ENCODE measurements at regions not wholly inside any gene's neighbourhood (a gene's known extent, or its start where the extent isn't known, plus 50 kb on each side); places are given as distances from the start of the nearest gene placed in this dataset.
"Not testable (repeated sequence)": the region's sequence is repeated elsewhere in the genome, so short reads cannot be mapped to it uniquely, and the experiment has no call there.

DNA sequence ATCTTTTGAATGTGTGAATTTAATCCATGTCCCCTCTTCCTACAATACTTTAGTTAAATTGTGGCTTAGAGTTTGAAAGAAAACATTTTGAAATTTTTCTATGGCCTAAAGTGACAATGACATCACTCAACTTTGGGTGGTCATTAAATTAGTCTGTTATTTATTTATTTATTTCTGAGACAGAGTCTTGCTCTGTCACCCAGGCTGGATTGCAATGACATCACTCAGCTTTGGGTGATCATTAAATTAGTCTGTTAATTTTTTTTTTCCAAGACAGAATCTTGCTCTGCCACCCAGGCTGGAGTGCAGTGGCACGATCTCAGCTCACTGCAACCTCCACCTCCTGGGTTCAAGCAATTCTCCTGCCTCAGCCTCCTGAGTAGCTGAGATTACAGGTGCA is 322.5 kb downstream of the SOX2 start:
- TF ChIP-seq, protein P1, sequence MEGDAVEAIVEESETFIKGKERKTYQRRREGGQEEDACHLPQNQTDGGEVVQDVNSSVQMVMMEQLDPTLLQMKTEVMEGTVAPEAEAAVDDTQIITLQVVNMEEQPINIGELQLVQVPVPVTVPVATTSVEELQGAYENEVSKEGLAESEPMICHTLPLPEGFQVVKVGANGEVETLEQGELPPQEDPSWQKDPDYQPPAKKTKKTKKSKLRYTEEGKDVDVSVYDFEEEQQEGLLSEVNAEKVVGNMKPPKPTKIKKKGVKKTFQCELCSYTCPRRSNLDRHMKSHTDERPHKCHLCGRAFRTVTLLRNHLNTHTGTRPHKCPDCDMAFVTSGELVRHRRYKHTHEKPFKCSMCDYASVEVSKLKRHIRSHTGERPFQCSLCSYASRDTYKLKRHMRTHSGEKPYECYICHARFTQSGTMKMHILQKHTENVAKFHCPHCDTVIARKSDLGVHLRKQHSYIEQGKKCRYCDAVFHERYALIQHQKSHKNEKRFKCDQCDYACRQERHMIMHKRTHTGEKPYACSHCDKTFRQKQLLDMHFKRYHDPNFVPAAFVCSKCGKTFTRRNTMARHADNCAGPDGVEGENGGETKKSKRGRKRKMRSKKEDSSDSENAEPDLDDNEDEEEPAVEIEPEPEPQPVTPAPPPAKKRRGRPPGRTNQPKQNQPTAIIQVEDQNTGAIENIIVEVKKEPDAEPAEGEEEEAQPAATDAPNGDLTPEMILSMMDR (conservative IDR thresholded peaks at IDR 0.05) = not testable (repeated sequence)
- not testable (repeated sequence) for TF ChIP-seq ZFX (IDR thresholded peaks at IDR 0.05)

All from C4-2B (cell line).